ENCODE measurements at regions not wholly inside any gene's neighbourhood (a gene's known extent, or its start where the extent isn't known, plus 50 kb on each side); places are given as distances from the start of the nearest gene placed in this dataset.

GRCh38 chr6:41427642-41428335 is 92.4 kb downstream of the NCR2 start:
- DNase-seq (ENCODE audit: extremely low read depth in 1 of 11, low read depth in 9 of 11, low spot score in 4 of 11) = no peak

GRCh38 chr6:41428336-41428995 is 93.1 kb downstream of the NCR2 start:
- DNase-seq (ENCODE audit: extremely low read depth in 1 of 11, low read depth in 9 of 11, low spot score in 4 of 11) = no peak

- DNase-seq (ENCODE audit: extremely low read depth in 1 of 11, low read depth in 9 of 11, low spot score in 4 of 11) = no peak
Observed at GRCh38 chr6:41428996-41429421, 93.6 kb downstream of the NCR2 start.

- no peak for DNase-seq (ENCODE audit: extremely low read depth in 1 of 11, low read depth in 9 of 11, low spot score in 4 of 11)
Observed at GRCh38 chr6:41429506-41430504, 94.4 kb downstream of the NCR2 start.

GRCh38 chr6:41430875-41431274 is 95.5 kb downstream of the NCR2 start:
- no peak for DNase-seq (ENCODE audit: extremely low read depth in 1 of 11, low read depth in 9 of 11, low spot score in 4 of 11)

GRCh38 chr6:41432280-41432679 is 96.9 kb downstream of the NCR2 start:
- DNase-seq (ENCODE audit: extremely low read depth in 1 of 11, low read depth in 9 of 11, low spot score in 4 of 11) = no peak

GRCh38 chr6:41434803-41435481 is 99.5 kb downstream of the NCR2 start:
- no peak for DNase-seq (ENCODE audit: extremely low read depth in 1 of 11, low read depth in 9 of 11, low spot score in 4 of 11)

- no peak for DNase-seq (ENCODE audit: extremely low read depth in 1 of 11, low read depth in 9 of 11, low spot score in 4 of 11)
Observed at GRCh38 chr6:41437604-41438003, 102.2 kb downstream of the NCR2 start.

- no peak for DNase-seq (ENCODE audit: extremely low read depth in 1 of 11, low read depth in 9 of 11, low spot score in 4 of 11)
Observed at GRCh38 chr6:41438746-41439145, 103.3 kb downstream of the NCR2 start.

GRCh38 chr6:41439524-41440418 is 104.4 kb downstream of the NCR2 start:
- DNase-seq (ENCODE audit: extremely low read depth in 1 of 11, low read depth in 9 of 11, low spot score in 4 of 11) = no peak

- DNase-seq (ENCODE audit: extremely low read depth in 1 of 11, low read depth in 9 of 11, low spot score in 4 of 11) = no peak
Observed at GRCh38 chr6:41440958-41441357, 105.2 kb upstream of the FOXP4 start.

- DNase-seq (ENCODE audit: extremely low read depth in 1 of 11, low read depth in 9 of 11, low spot score in 4 of 11) = no peak
Observed at GRCh38 chr6:41441598-41442351, 104.4 kb upstream of the FOXP4 start.

- no peak for DNase-seq (ENCODE audit: extremely low read depth in 1 of 11, low read depth in 9 of 11, low spot score in 4 of 11)
Observed at GRCh38 chr6:41442352-41442672, 103.9 kb upstream of the FOXP4 start.

- peak in 10 of 11 donors; percentile 71 to 93 (median 91) for DNase-seq (ENCODE audit: extremely low read depth in 1 of 11, low read depth in 9 of 11, low spot score in 4 of 11)
Observed at GRCh38 chr6:41442800-41443501, 103.2 kb upstream of the FOXP4 start.

- DNase-seq (ENCODE audit: extremely low read depth in 1 of 11, low read depth in 9 of 11, low spot score in 4 of 11) = peak in 1 of 11 donors; percentile 69
Observed at GRCh38 chr6:41443616-41444525, 102.3 kb upstream of the FOXP4 start.

- DNase-seq (ENCODE audit: extremely low read depth in 1 of 11, low read depth in 9 of 11, low spot score in 4 of 11) = no peak
Observed at GRCh38 chr6:41445261-41445660, 100.9 kb upstream of the FOXP4 start.

All from renal cortex interstitium (tissue), 11 donors.